GM12878 (cell line): ENCODE measurements at regions not wholly inside any gene's neighbourhood (a gene's known extent, or its start where the extent isn't known, plus 50 kb on each side); places are given as distances from the start of the nearest gene placed in this dataset.

Experiments used
- ATAC-seq: fragments of 200-7000 bp; cut with Tn5 transposase; 3 replicates; pipeline ENCODE4 v1.9.1; 2020; ENCODE audit warnings: mild to moderate bottlenecking, moderate library complexity
- BruUV-seq: library from RNA; stranded (reverse); fragments of 400-500 nt; replicated peaks from 2 replicates; lab custom pipeline; 2021; lab: Mats Ljungman, UMichigan
- CTCF ChIA-PET: fragments of 300-600 bp; sonication (Branson Sonifier 250); formaldehyde crosslinking; extraction: SDS; loops from one replicate; lab custom pipeline; 2021; ENCODE audit warnings: inconsistent platforms; lab: Yijun Ruan, JAX
- POLR2A ChIA-PET: fragments of 350-600 bp; formaldehyde crosslinking; extraction: SDS; loops from one replicate; lab custom pipeline; 2021; ENCODE audit warnings: inconsistent platforms; lab: Charles Lee
- RAD21 ChIA-PET: fragments of 300-600 bp; sonication (Branson Sonifier 250); formaldehyde crosslinking; loops from one replicate; lab custom pipeline; 2023; ENCODE audit warnings: antibody characterized with exemption; ENCODE audit not compliant: unreplicated experiment; lab: Charles Lee
- SMC1A ChIA-PET: fragments of 300-600 bp; sonication (Branson Sonifier 250); formaldehyde crosslinking; loops from one replicate; lab custom pipeline; 2023; ENCODE audit not compliant: unreplicated experiment, uncharacterized antibody; lab: Charles Lee
- DNase-seq: peaks from one replicate; pipeline ENCODE4 v3.0.0-alpha.2; 2011; ENCODE audit warnings: low read depth, low spot score
- FAIRE-seq: peaks from 3 replicates; lab custom pipeline; 2011; peaks lifted over from hg19 to GRCh38; lab: Jason Lieb, UNC
- H2AFZ ChIP-seq: 2 replicates; pipeline ENCODE4 v1.6.0; 2011; ENCODE audit warnings: low read depth, low read length, control low read depth; ENCODE audit not compliant: control insufficient read depth
- H3K27ac ChIP-seq: 2 replicates; pipeline ENCODE4 v1.5.1; 2011; ENCODE audit warnings: control low read depth; ENCODE audit not compliant: control insufficient read depth, insufficient read depth
- H3K27me3 ChIP-seq, 2 experiments: replicated peaks in 1 of 2; 2 replicates each; pipeline versions ENCODE4 v1.6.0 to v1.6.1; 2011; ENCODE audit warnings: low read length in 1 of 2; ENCODE audit not compliant: control insufficient read depth in 2 of 2, insufficient read depth in 2 of 2
- H3K36me3 ChIP-seq, 2 experiments: 2 replicates each; pipeline ENCODE4 v1.5.1; 2011; ENCODE audit warnings: low read length in 1 of 2; ENCODE audit not compliant: control insufficient read depth in 2 of 2, insufficient read depth in 2 of 2
- H3K4me1 ChIP-seq: 2 replicates; pipeline ENCODE4 v1.6.1; 2011; ENCODE audit warnings: mild to moderate bottlenecking, low read length, moderate library complexity, mixed read lengths; ENCODE audit not compliant: control insufficient read depth, insufficient read depth
- H3K4me2 ChIP-seq: 2 replicates; pipeline ENCODE4 v1.6.0; 2011; ENCODE audit warnings: control low read depth; ENCODE audit not compliant: control insufficient read depth, insufficient read depth
- H3K4me3 ChIP-seq: fragments of 200-600 bp; sonication (generic); 2 replicates; pipeline ENCODE4 v1.5.1; 2016
- H3K79me2 ChIP-seq: 2 replicates; pipeline ENCODE4 v1.6.0; 2011; ENCODE audit warnings: low read length; ENCODE audit not compliant: control insufficient read depth, insufficient read depth
- H3K9ac ChIP-seq: 2 replicates; pipeline ENCODE4 v1.8.0; 2011; ENCODE audit warnings: low read length, control low read depth, mixed read lengths; ENCODE audit not compliant: control insufficient read depth, insufficient read depth
- H3K9me3 ChIP-seq: replicated peaks from 3 replicates; pipeline ENCODE4 v1.5.1; 2011; ENCODE audit warnings: mild to moderate bottlenecking, low read length; ENCODE audit not compliant: control insufficient read depth, insufficient read depth
- H4K20me1 ChIP-seq: 2 replicates; pipeline ENCODE4 v1.6.0; 2011; ENCODE audit not compliant: control insufficient read depth, insufficient read depth
- BMI1 ChIP-seq: fragments of 450-650 bp; IDR thresholded peaks from 2 replicates; pipeline ENCODE4 v1.6.1; 2016; ENCODE audit warnings: mild to moderate bottlenecking, moderate library complexity, borderline replicate concordance
- RELA ChIP-seq: fragments of 450-650 bp; IDR thresholded peaks from 2 replicates; pipeline ENCODE4 v1.8.0; 2014; ENCODE audit warnings: borderline replicate concordance; ENCODE audit not compliant: partially characterized antibody
- TCF7 ChIP-seq: IDR thresholded peaks from 2 replicates; pipeline ENCODE4 v1.6.1; 2014; ENCODE audit warnings: antibody characterized with exemption, borderline replicate concordance
- WRNIP1 ChIP-seq: IDR thresholded peaks from 2 replicates; pipeline ENCODE4 v1.6.1; 2011; ENCODE audit warnings: low read depth, low read length, improper control_type of control experiment, borderline replicate concordance
- WGBS: methylation state at CpG from one replicate; pipeline ENCODE4 v1.1.6; 2016; ENCODE audit warnings: low lambda C conversion rate; ENCODE audit not compliant: insufficient replicate concordance, insufficient coverage; ENCODE audit errors: missing lambda C conversion rate; 5-methylcytosine and 5-hydroxymethylcytosine counted together
- in situ Hi-C: fragments of 300-500 bp; cut with MboI; formaldehyde crosslinking; loops from 9 replicates; pipeline ENCODE4 v1.14.3; 2018; ENCODE audit warnings: mixed read lengths
- intact Hi-C: fragments of 100-400 bp; cut with micrococcal nuclease; formaldehyde crosslinking; loops from one replicate; pipeline ENCODE4 v1.14.2; 2022; ENCODE audit not compliant: unreplicated experiment
- TF ChIP-seq, protein P1 (sequence below): IDR thresholded peaks from 2 replicates; pipeline ENCODE4 v1.6.1; 2012; ENCODE audit warnings: low read depth, low read length, improper control_type of control experiment

DNA sequence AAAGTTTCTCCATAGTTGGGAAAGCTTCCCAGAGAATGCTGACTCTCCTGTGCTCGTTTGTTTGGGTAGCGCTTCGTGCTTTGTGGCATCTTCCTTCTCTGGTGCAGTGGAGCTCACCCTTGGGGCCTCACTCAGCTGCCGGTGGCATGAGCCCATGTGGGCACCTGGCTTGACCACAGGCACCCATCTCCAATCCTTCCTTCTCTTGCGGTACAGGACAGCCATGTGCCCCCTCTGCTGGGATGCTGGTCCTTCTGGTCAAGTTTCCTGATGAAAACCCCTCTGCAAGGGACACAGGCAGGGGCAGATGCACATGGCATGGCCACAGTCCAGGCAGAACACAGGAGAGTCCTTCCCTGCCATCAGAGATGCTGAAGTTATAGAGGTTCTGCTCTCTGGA lies 555.9 kb upstream of the HS6ST1 start:
- CTCF ChIA-PET, result no interaction called here
- SMC1A ChIA-PET, result no interaction called here
- DNase-seq (no peak), FAIRE-seq (no peak)
- Histone ChIP-seq H2AFZ (no peak overlapping the region), H3K4me3 (no peak overlapping the region), H4K20me1 (no peaks in the 10 kb centered on the region), H3K36me3 (no peaks in the 10 kb centered on the region)
- intact Hi-C loops, result no loop called here
- no peak for TF ChIP-seq TCF7
- TF ChIP-seq BMI1, result no peak
- TF ChIP-seq WRNIP1, result no peak
- no peak for TF ChIP-seq RELA
- TF ChIP-seq, protein P1, sequence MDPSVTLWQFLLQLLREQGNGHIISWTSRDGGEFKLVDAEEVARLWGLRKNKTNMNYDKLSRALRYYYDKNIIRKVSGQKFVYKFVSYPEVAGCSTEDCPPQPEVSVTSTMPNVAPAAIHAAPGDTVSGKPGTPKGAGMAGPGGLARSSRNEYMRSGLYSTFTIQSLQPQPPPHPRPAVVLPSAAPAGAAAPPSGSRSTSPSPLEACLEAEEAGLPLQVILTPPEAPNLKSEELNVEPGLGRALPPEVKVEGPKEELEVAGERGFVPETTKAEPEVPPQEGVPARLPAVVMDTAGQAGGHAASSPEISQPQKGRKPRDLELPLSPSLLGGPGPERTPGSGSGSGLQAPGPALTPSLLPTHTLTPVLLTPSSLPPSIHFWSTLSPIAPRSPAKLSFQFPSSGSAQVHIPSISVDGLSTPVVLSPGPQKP, result no peak
- TF ChIP-seq, all 136 proteins: peak for 0
- no peak for ATAC-seq
- no TSS peak for BruUV-seq
- Histone ChIP-seq H3K27ac (no peak overlapping the region), H3K79me2 (no peaks in the 10 kb centered on the region), H3K4me1 (no peaks in the 10 kb centered on the region), H3K4me2 (no peak overlapping the region), H3K27me3 (no peaks in the 10 kb centered on the region), H3K9ac (no peak overlapping the region), H3K9me3 (no peaks in the 10 kb centered on the region)
- ChIA-PET RAD21 (no interaction called here), POLR2A (no interaction called here)
- in situ Hi-C loops, result no loop called here
- WGBS, result 34% methylated on average over 5 of the region's 5 CpGs
